ENCODE measurements at regions not wholly inside any gene's neighbourhood (a gene's known extent, or its start where the extent isn't known, plus 50 kb on each side); places are given as distances from the start of the nearest gene placed in this dataset.

- DNase-seq, result no peak
Measured at GRCh38 chr21:38743772-38744529, 61.8 kb upstream of the ETS2 start.

GRCh38 chr21:38744861-38745260 is 60.9 kb upstream of the ETS2 start:
- DNase-seq, result no peak

- no peak for DNase-seq
Measured at GRCh38 chr21:38747810-38748209, 57.9 kb upstream of the ETS2 start.

GRCh38 chr21:38751379-38752050 is 54.2 kb upstream of the ETS2 start:
- DNase-seq, result no peak

- DNase-seq, result no peak
Measured at GRCh38 chr21:38752051-38752505, 53.7 kb upstream of the ETS2 start.

GRCh38 chr21:38753114-38753513 is 52.6 kb upstream of the ETS2 start:
- DNase-seq, result no peak

- no peak for DNase-seq
Measured at GRCh38 chr21:38753557-38753971, 52.2 kb upstream of the ETS2 start.
